ENCODE measurements at regions not wholly inside any gene's neighbourhood (a gene's known extent, or its start where the extent isn't known, plus 50 kb on each side); places are given as distances from the start of the nearest gene placed in this dataset.

- H4K8ac ChIP-seq (ENCODE audit: low read depth, low read length) = no peak overlapping the region
- no peak overlapping the region for H2BK5ac ChIP-seq (ENCODE audit: low read depth, low read length, poor library complexity)
- no peak overlapping the region for H4K91ac ChIP-seq (ENCODE audit: low read depth, low read length)
- no peak overlapping the region for H2BK120ac ChIP-seq (ENCODE audit: insufficient read depth, low read length, poor library complexity)
- no peak overlapping the region for H3K4me2 ChIP-seq (ENCODE audit: low read length)
- no peak overlapping the region for H2BK12ac ChIP-seq (ENCODE audit: low read length)
- no peaks in the 10 kb centered on the region for H3K4me1 ChIP-seq (ENCODE audit: control insufficient read depth in 1 of 2, insufficient read depth in 2 of 2, low read length in 2 of 2)
- no peak for DNase-seq
- H3K36me3 ChIP-seq (ENCODE audit: control insufficient read depth in 1 of 2, insufficient read depth in 2 of 2, low read length in 2 of 2) = no peaks in the 10 kb centered on the region
- H3K18ac ChIP-seq (ENCODE audit: low read length) = no peak overlapping the region
- no peak overlapping the region for H2AFZ ChIP-seq (ENCODE audit: insufficient read depth, low read length, poor library complexity)
- H3K79me1 ChIP-seq (ENCODE audit: low read length) = no peaks in the 10 kb centered on the region
- no CpG with 5 or more reads among the region's 14 CpGs for whole genome bisulfite sequencing (ENCODE audit: extremely low coverage, insufficient coverage, insufficient read length)
- H4K12ac ChIP-seq (ENCODE audit: low read depth, low read length) = no peak overlapping the region
- no peak overlapping the region for H3K14ac ChIP-seq (ENCODE audit: low read length)
- no peak overlapping the region for H3K4me3 ChIP-seq (ENCODE audit: low read depth, low read length)
- H3K4ac ChIP-seq (ENCODE audit: low read depth, low read length) = no peak overlapping the region
- H3K27me3 ChIP-seq (ENCODE audit: insufficient read depth, low read length) = no peaks in the 10 kb centered on the region
- H3K9ac ChIP-seq (ENCODE audit: low read length) = no peak overlapping the region
- no peak overlapping the region for H3K23ac ChIP-seq (ENCODE audit: low read length)
- H3K27ac ChIP-seq (ENCODE audit: low read depth, low read length) = no peak overlapping the region
- no peaks in the 10 kb centered on the region for H3K79me2 ChIP-seq (ENCODE audit: control insufficient read depth, insufficient read depth, low read length, poor library complexity)
- no peak overlapping the region for H2AK5ac ChIP-seq (ENCODE audit: low read length)
- H3K9me3 ChIP-seq (ENCODE audit: insufficient read depth, low read depth, low read length) = peaks cover 8% of the 10 kb centered on the region
These were observed 122.6 kb downstream of the CRYAA start for GRCh38 chr21:43291347-43291950.

- no peak overlapping the region for H4K12ac ChIP-seq (ENCODE audit: low read depth, low read length)
- no peak overlapping the region for H2BK12ac ChIP-seq (ENCODE audit: low read length)
- no peaks in the 10 kb centered on the region for H3K36me3 ChIP-seq (ENCODE audit: control insufficient read depth in 1 of 2, insufficient read depth in 2 of 2, low read length in 2 of 2)
- WGBS (ENCODE audit: extremely low coverage, insufficient coverage, insufficient read length) = no CpG with 5 or more reads among the region's 36 CpGs
- H2AK5ac ChIP-seq (ENCODE audit: low read length) = no peak overlapping the region
- no peaks in the 10 kb centered on the region for H3K27me3 ChIP-seq (ENCODE audit: insufficient read depth, low read length)
- H3K18ac ChIP-seq (ENCODE audit: low read length) = no peak overlapping the region
- no peaks in the 10 kb centered on the region for H3K79me1 ChIP-seq (ENCODE audit: low read length)
- peaks cover 7% of the 10 kb centered on the region for H3K9me3 ChIP-seq (ENCODE audit: insufficient read depth, low read depth, low read length)
- H3K23ac ChIP-seq (ENCODE audit: low read length) = no peak overlapping the region
- no peak overlapping the region for H3K9ac ChIP-seq (ENCODE audit: low read length)
- no peak overlapping the region for H3K4me2 ChIP-seq (ENCODE audit: low read length)
- no peak overlapping the region for H2BK5ac ChIP-seq (ENCODE audit: low read depth, low read length, poor library complexity)
- H4K91ac ChIP-seq (ENCODE audit: low read depth, low read length) = no peak overlapping the region
- no peak overlapping the region for H3K27ac ChIP-seq (ENCODE audit: low read depth, low read length)
- H4K8ac ChIP-seq (ENCODE audit: low read depth, low read length) = no peak overlapping the region
- no peak for DNase-seq
- no peak overlapping the region for H3K4me3 ChIP-seq (ENCODE audit: low read depth, low read length)
- H3K79me2 ChIP-seq (ENCODE audit: control insufficient read depth, insufficient read depth, low read length, poor library complexity) = no peaks in the 10 kb centered on the region
- no peak overlapping the region for H3K14ac ChIP-seq (ENCODE audit: low read length)
- no peak overlapping the region for H3K4ac ChIP-seq (ENCODE audit: low read depth, low read length)
- H2AFZ ChIP-seq (ENCODE audit: insufficient read depth, low read length, poor library complexity) = no peak overlapping the region
- no peak overlapping the region for H2BK120ac ChIP-seq (ENCODE audit: insufficient read depth, low read length, poor library complexity)
- H3K4me1 ChIP-seq (ENCODE audit: control insufficient read depth in 1 of 2, insufficient read depth in 2 of 2, low read length in 2 of 2) = no peaks in the 10 kb centered on the region
These were observed 121.9 kb downstream of the CRYAA start for GRCh38 chr21:43290421-43291346.

- H3K4me2 ChIP-seq (ENCODE audit: low read length) = no peak overlapping the region
- H3K36me3 ChIP-seq (ENCODE audit: control insufficient read depth in 1 of 2, insufficient read depth in 2 of 2, low read length in 2 of 2) = no peaks in the 10 kb centered on the region
- no peak overlapping the region for H3K27ac ChIP-seq (ENCODE audit: low read depth, low read length)
- no CpG with 5 or more reads among the region's 6 CpGs for WGBS (ENCODE audit: extremely low coverage, insufficient coverage, insufficient read length)
- H3K4ac ChIP-seq (ENCODE audit: low read depth, low read length) = no peak overlapping the region
- no peak overlapping the region for H4K91ac ChIP-seq (ENCODE audit: low read depth, low read length)
- H2AFZ ChIP-seq (ENCODE audit: insufficient read depth, low read length, poor library complexity) = no peak overlapping the region
- H2BK120ac ChIP-seq (ENCODE audit: insufficient read depth, low read length, poor library complexity) = no peak overlapping the region
- H3K14ac ChIP-seq (ENCODE audit: low read length) = no peak overlapping the region
- H3K79me2 ChIP-seq (ENCODE audit: control insufficient read depth, insufficient read depth, low read length, poor library complexity) = no peaks in the 10 kb centered on the region
- no peak overlapping the region for H2BK12ac ChIP-seq (ENCODE audit: low read length)
- H2AK5ac ChIP-seq (ENCODE audit: low read length) = no peak overlapping the region
- H3K9me3 ChIP-seq (ENCODE audit: insufficient read depth, low read depth, low read length) = peaks cover 4% of the 10 kb centered on the region
- no peaks in the 10 kb centered on the region for H3K4me1 ChIP-seq (ENCODE audit: control insufficient read depth in 1 of 2, insufficient read depth in 2 of 2, low read length in 2 of 2)
- no peak overlapping the region for H3K23ac ChIP-seq (ENCODE audit: low read length)
- no peaks in the 10 kb centered on the region for H3K79me1 ChIP-seq (ENCODE audit: low read length)
- H3K18ac ChIP-seq (ENCODE audit: low read length) = no peak overlapping the region
- no peak overlapping the region for H4K12ac ChIP-seq (ENCODE audit: low read depth, low read length)
- no peak overlapping the region for H3K9ac ChIP-seq (ENCODE audit: low read length)
- no peaks in the 10 kb centered on the region for H3K27me3 ChIP-seq (ENCODE audit: insufficient read depth, low read length)
- no peak overlapping the region for H4K8ac ChIP-seq (ENCODE audit: low read depth, low read length)
- H2BK5ac ChIP-seq (ENCODE audit: low read depth, low read length, poor library complexity) = no peak overlapping the region
- no peak for DNase-seq
- H3K4me3 ChIP-seq (ENCODE audit: low read depth, low read length) = no peak overlapping the region
These were observed 121.2 kb downstream of the CRYAA start for GRCh38 chr21:43289966-43290365.

GRCh38 chr21:43289442-43289841 lies 120.6 kb downstream of the CRYAA start:
- Histone ChIP-seq H3K9me3 (ENCODE audit: insufficient read depth, low read depth, low read length) (peaks cover 4% of the 10 kb centered on the region), H3K23ac (ENCODE audit: low read length) (no peak overlapping the region), H3K4ac (ENCODE audit: low read depth, low read length) (no peak overlapping the region), H3K4me1 (ENCODE audit: control insufficient read depth in 1 of 2, insufficient read depth in 2 of 2, low read length in 2 of 2) (no peaks in the 10 kb centered on the region), H2AFZ (ENCODE audit: insufficient read depth, low read length, poor library complexity) (no peak overlapping the region), H3K79me2 (ENCODE audit: control insufficient read depth, insufficient read depth, low read length, poor library complexity) (no peaks in the 10 kb centered on the region), H4K91ac (ENCODE audit: low read depth, low read length) (no peak overlapping the region), H3K27ac (ENCODE audit: low read depth, low read length) (no peak overlapping the region), H3K14ac (ENCODE audit: low read length) (no peak overlapping the region), H2BK12ac (ENCODE audit: low read length) (no peak overlapping the region), H3K79me1 (ENCODE audit: low read length) (no peaks in the 10 kb centered on the region), H3K36me3 (ENCODE audit: control insufficient read depth in 1 of 2, insufficient read depth in 2 of 2, low read length in 2 of 2) (no peaks in the 10 kb centered on the region), H4K12ac (ENCODE audit: low read depth, low read length) (no peak overlapping the region), H2BK5ac (ENCODE audit: low read depth, low read length, poor library complexity) (no peak overlapping the region), H3K18ac (ENCODE audit: low read length) (no peak overlapping the region), H3K9ac (ENCODE audit: low read length) (no peak overlapping the region), H3K4me3 (ENCODE audit: low read depth, low read length) (no peak overlapping the region), H2BK120ac (ENCODE audit: insufficient read depth, low read length, poor library complexity) (no peak overlapping the region), H2AK5ac (ENCODE audit: low read length) (no peak overlapping the region), H3K4me2 (ENCODE audit: low read length) (no peak overlapping the region), H4K8ac (ENCODE audit: low read depth, low read length) (no peak overlapping the region), H3K27me3 (ENCODE audit: insufficient read depth, low read length) (no peaks in the 10 kb centered on the region)
- no peak for DNase-seq
- WGBS (ENCODE audit: extremely low coverage, insufficient coverage, insufficient read length) = no CpG with 5 or more reads among the region's 2 CpGs

Measured in trophoblast cell (in vitro differentiated cells and primary cell).